GM10266 (cell line): ENCODE measurements at regions not wholly inside any gene's neighbourhood (a gene's known extent, or its start where the extent isn't known, plus 50 kb on each side); places are given as distances from the start of the nearest gene placed in this dataset.

Source experiments
- DNase-seq: peaks from one replicate; pipeline ENCODE4 v3.0.0; 2012; ENCODE audit errors: extremely low spot score
- CTCF ChIP-seq: IDR thresholded peaks from 2 replicates; pipeline ENCODE4 v1.5.1; 2012; ENCODE audit warnings: mild to moderate bottlenecking, low read depth; ENCODE audit not compliant: control insufficient read depth, insufficient read depth; ENCODE audit errors: missing control alignments

- no peak for DNase-seq
Measured at GRCh38 chr3:83902787-83903533, 1055.8 kb upstream of the CADM2 start.

GRCh38 chr3:83913381-83913780 is 1045.4 kb upstream of the CADM2 start:
- TF ChIP-seq CTCF = no peak
- DNase-seq = no peak

More at GRCh38 chr3:83902787-83903533, 1055.8 kb upstream of the CADM2 start:
- no peak for TF ChIP-seq CTCF

- TF ChIP-seq CTCF = no peak
- no peak for DNase-seq
Measured at GRCh38 chr3:83926291-83926690, 1032.5 kb upstream of the CADM2 start.

GRCh38 chr3:83928391-83928790 is 1030.4 kb upstream of the CADM2 start:
- DNase-seq = peak; percentile 5
- peak; percentile 7 for TF ChIP-seq CTCF

GRCh38 chr3:83928903-83929302 is 1029.9 kb upstream of the CADM2 start:
- DNase-seq = no peak
- no peak for TF ChIP-seq CTCF

GRCh38 chr3:83934192-83935021 is 1024.4 kb upstream of the CADM2 start:
- no peak for DNase-seq
- no peak for TF ChIP-seq CTCF

- TF ChIP-seq CTCF = no peak
Measured at GRCh38 chr3:83938491-83938890, 1020.3 kb upstream of the CADM2 start.

More at GRCh38 chr3:83938491-83938890, 1020.3 kb upstream of the CADM2 start:
- DNase-seq = no peak
